Keratinocyte (primary cell): ENCODE measurements at regions not wholly inside any gene's neighbourhood (a gene's known extent, or its start where the extent isn't known, plus 50 kb on each side); places are given as distances from the start of the nearest gene placed in this dataset.

Source experiments
- DNase-seq: peaks from one replicate; pipeline ENCODE4 v3.0.0-alpha.2; 2011; ENCODE audit warnings: low read depth, missing footprints, low spot score
- FAIRE-seq: peaks from 2 replicates; lab custom pipeline; 2011; peaks lifted over from hg19 to GRCh38; lab: Jason Lieb, UNC
- H2AFZ ChIP-seq: 2 replicates; pipeline ENCODE4 v1.6.0; 2012; ENCODE audit warnings: low read length, control low read depth, inconsistent platforms; ENCODE audit not compliant: control insufficient read depth
- H3K27ac ChIP-seq: 2 replicates; pipeline ENCODE4 v1.5.1; 2011; ENCODE audit warnings: low read length; ENCODE audit not compliant: control insufficient read depth, insufficient read depth
- H3K27me3 ChIP-seq: 3 replicates; pipeline ENCODE4 v1.6.0; 2011; ENCODE audit warnings: low read length; ENCODE audit not compliant: control insufficient read depth, insufficient read depth; ENCODE audit errors: extremely low read depth
- H3K36me3 ChIP-seq, 2 experiments: 2 replicates in 1 of 2; 3 replicates in 1 of 2; pipeline ENCODE4 v1.5.1; 2011; ENCODE audit warnings: low read length in 2 of 2, mild to moderate bottlenecking in 1 of 2; ENCODE audit not compliant: control insufficient read depth in 2 of 2, insufficient read depth in 2 of 2; ENCODE audit errors: extremely low read depth in 1 of 2
- H3K4me1 ChIP-seq: 3 replicates; pipeline ENCODE4 v1.5.1; 2011; ENCODE audit warnings: low read length; ENCODE audit not compliant: control insufficient read depth, insufficient read depth; ENCODE audit errors: extremely low read depth
- H3K4me2 ChIP-seq: 3 replicates; pipeline ENCODE4 v1.6.0; 2011; ENCODE audit warnings: low read depth, low read length; ENCODE audit not compliant: control insufficient read depth, insufficient read depth; ENCODE audit errors: extremely low read depth
- H3K4me3 ChIP-seq, 3 experiments: fragments of 200-600 bp in 1 of 3; sonication (generic) in 1 of 3; 2 replicates in 2 of 3; 3 replicates in 1 of 3; pipeline ENCODE4 v1.5.1; 2011 to 2016; ENCODE audit warnings: low read length in 3 of 3, mild to moderate bottlenecking in 3 of 3, control low read depth in 2 of 3, inconsistent platforms in 1 of 3, low read depth in 1 of 3, mixed read lengths in 1 of 3, mixed run types in 1 of 3, moderate library complexity in 1 of 3; ENCODE audit not compliant: control insufficient read depth in 2 of 3, insufficient read depth in 2 of 3; ENCODE audit errors: extremely low read depth in 1 of 3
- H3K79me2 ChIP-seq: 2 replicates; pipeline ENCODE4 v1.6.0; 2012; ENCODE audit warnings: low read length; ENCODE audit not compliant: control insufficient read depth, insufficient read depth
- H3K9ac ChIP-seq: 3 replicates; pipeline ENCODE4 v1.6.0; 2011; ENCODE audit warnings: low read length; ENCODE audit not compliant: control insufficient read depth, insufficient read depth; ENCODE audit errors: extremely low read depth
- H3K9me1 ChIP-seq: 3 replicates; pipeline ENCODE4 v1.6.0; 2011; ENCODE audit warnings: low read length; ENCODE audit not compliant: control insufficient read depth, insufficient read depth; ENCODE audit errors: extremely low read depth
- H3K9me3 ChIP-seq: 2 replicates; pipeline ENCODE4 v1.5.1; 2012; ENCODE audit warnings: low read depth, low read length; ENCODE audit not compliant: control insufficient read depth
- H4K20me1 ChIP-seq: 3 replicates; pipeline ENCODE4 v1.6.0; 2011; ENCODE audit warnings: low read length; ENCODE audit not compliant: control insufficient read depth, insufficient read depth; ENCODE audit errors: extremely low read depth
- EZH2 ChIP-seq: IDR thresholded peaks from one replicate; pipeline ENCODE4 v1.6.1; 2012; ENCODE audit warnings: inconsistent platforms, mild to moderate bottlenecking, low read length, moderate library complexity
- dilution Hi-C: fragments of 300-500 bp; cut with MboI; formaldehyde crosslinking; loops from one replicate; pipeline ENCODE4 v1.7.0; 2020; ENCODE audit warnings: low sequenced_read_pairs; ENCODE audit not compliant: extremely low pct_ligation_motif_present
- TF ChIP-seq, protein P1 (sequence below), 3 experiments: IDR thresholded peaks in 1 of 3; conservative IDR thresholded peaks in 1 of 3; optimal IDR thresholded peaks in 1 of 3; 2 replicates in 2 of 3; 3 replicates in 1 of 3; pipeline versions ENCODE3 to v1.5.1; 2011; ENCODE audit warnings: low read length in 3 of 3, mild to moderate bottlenecking in 3 of 3, moderate library complexity in 2 of 3, control low read depth in 1 of 3, inconsistent platforms in 1 of 3; ENCODE audit not compliant: insufficient read depth in 2 of 3; ENCODE audit errors: extremely low read depth in 1 of 3

DNA sequence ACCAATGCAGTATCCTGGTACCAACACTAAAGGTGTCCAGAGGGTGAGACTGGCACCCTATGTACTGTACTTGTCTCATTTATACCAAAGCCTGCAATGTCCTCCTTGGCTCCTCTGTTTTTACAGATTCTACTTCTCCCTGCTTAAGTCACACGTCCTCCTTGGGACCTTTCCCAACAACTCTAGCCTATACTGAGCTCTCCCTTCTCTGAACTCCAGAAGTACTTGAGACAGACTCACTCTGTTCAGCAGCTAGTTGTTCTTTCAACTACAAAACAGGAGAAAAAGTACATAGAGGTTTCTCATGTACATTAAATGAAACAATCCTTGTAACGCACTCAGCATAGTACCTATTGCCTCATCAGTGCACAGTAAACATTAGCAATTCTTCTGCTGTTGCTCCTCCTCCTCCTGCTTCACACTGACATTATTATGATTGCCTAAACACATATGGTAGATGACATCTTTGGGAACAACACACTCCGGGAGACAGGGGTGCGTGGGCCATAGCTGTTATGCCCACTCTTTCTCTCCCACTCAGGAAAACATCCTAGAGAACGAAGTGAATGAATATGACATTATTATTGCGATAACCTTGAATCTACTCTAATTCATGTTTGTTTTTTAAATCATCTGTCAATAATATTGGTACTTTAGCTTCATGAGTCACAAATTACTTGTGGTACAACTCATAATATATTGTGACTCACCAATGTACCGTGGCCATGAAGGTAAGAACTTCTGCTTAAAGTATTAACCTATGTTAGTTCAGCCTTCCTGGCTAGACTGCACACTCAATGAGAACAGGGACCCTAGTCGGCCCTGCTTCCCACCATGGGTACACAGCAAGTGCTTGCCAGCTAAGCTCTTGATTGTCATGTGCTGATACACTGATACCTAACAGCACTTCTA lies 180.3 kb upstream of the ADRA1B start:
- dilution Hi-C loops, result no loop called here
- H3K4me1 ChIP-seq, result peaks cover 13% of the 10 kb centered on the region
- H3K79me2 ChIP-seq, result no peaks in the 10 kb centered on the region
- no peaks in the 10 kb centered on the region for H3K36me3 ChIP-seq
- H3K9me1 ChIP-seq, result no peaks in the 10 kb centered on the region
- H4K20me1 ChIP-seq, result no peaks in the 10 kb centered on the region
- TF ChIP-seq EZH2, result no peak
- TF ChIP-seq, protein P1, sequence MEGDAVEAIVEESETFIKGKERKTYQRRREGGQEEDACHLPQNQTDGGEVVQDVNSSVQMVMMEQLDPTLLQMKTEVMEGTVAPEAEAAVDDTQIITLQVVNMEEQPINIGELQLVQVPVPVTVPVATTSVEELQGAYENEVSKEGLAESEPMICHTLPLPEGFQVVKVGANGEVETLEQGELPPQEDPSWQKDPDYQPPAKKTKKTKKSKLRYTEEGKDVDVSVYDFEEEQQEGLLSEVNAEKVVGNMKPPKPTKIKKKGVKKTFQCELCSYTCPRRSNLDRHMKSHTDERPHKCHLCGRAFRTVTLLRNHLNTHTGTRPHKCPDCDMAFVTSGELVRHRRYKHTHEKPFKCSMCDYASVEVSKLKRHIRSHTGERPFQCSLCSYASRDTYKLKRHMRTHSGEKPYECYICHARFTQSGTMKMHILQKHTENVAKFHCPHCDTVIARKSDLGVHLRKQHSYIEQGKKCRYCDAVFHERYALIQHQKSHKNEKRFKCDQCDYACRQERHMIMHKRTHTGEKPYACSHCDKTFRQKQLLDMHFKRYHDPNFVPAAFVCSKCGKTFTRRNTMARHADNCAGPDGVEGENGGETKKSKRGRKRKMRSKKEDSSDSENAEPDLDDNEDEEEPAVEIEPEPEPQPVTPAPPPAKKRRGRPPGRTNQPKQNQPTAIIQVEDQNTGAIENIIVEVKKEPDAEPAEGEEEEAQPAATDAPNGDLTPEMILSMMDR (optimal IDR thresholded peaks at IDR 0.05 in 1 of 3, IDR thresholded peaks at IDR 0.05 in 1 of 3, conservative IDR thresholded peaks at IDR 0.05 in 1 of 3; ENCODE audit: extremely low read depth in 1 of 3, insufficient read depth in 2 of 3, low read length in 3 of 3), result no peak
- FAIRE-seq (peak; percentile 92), DNase-seq (peak; percentile 15)
- no peak overlapping the region for H2AFZ ChIP-seq
- no peak overlapping the region for H3K9ac ChIP-seq
- H3K9me3 ChIP-seq, result no peaks in the 10 kb centered on the region
- H3K27ac ChIP-seq, result no peak overlapping the region
- H3K4me2 ChIP-seq, result no peak overlapping the region
- no peaks in the 10 kb centered on the region for H3K27me3 ChIP-seq
- H3K4me3 ChIP-seq, result no peak overlapping the region

DNA sequence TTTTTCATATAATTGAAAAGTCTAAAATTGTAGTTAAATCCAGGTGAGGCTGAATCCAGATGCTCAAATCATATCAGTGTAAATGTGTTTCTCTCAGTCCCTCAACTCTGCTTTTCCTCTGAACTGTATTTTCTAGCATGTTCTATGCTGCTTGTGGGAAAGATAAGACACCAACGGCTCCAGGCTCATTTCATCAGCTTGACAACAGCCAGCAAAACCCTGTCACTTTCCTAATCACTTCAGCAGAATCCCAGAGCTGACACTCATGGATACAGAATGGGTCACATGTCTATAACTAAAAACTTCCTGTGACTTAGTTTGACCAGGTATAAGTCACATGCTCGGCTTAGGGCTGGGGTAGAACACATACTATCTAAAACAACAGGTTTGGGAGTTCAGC lies 179.4 kb upstream of the ADRA1B start:
- Histone ChIP-seq H2AFZ (no peak overlapping the region), H3K9me3 (no peaks in the 10 kb centered on the region), H3K9me1 (no peaks in the 10 kb centered on the region), H3K4me1 (peaks cover 13% of the 10 kb centered on the region), H3K9ac (no peak overlapping the region), H3K4me3 (no peak overlapping the region), H3K27me3 (no peaks in the 10 kb centered on the region), H3K4me2 (no peak overlapping the region), H3K79me2 (no peaks in the 10 kb centered on the region), H4K20me1 (no peaks in the 10 kb centered on the region), H3K27ac (no peak overlapping the region), H3K36me3 (no peaks in the 10 kb centered on the region)
- DNase-seq, result no peak
- no peak for FAIRE-seq
- TF ChIP-seq, protein P1 (optimal IDR thresholded peaks at IDR 0.05 in 1 of 3, IDR thresholded peaks at IDR 0.05 in 1 of 3, conservative IDR thresholded peaks at IDR 0.05 in 1 of 3; ENCODE audit: extremely low read depth in 1 of 3, insufficient read depth in 2 of 3, low read length in 3 of 3), result no peak
- no peak for TF ChIP-seq EZH2
- dilution Hi-C loops, result no loop called here
